ENCODE measurements at regions not wholly inside any gene's neighbourhood (a gene's known extent, or its start where the extent isn't known, plus 50 kb on each side); places are given as distances from the start of the nearest gene placed in this dataset.

GRCh38 chr6:115720900-115721299 lies 339.8 kb downstream of the FRK start (continued):
- no peak for TF ChIP-seq TP53 (CRISPR knock-in tag; IDR thresholded peaks at IDR 0.05)

GRCh38 chr6:115717472-115717871 lies 343.2 kb downstream of the FRK start:
- H3K4me1 Mint-ChIP-seq: peaks cover 2% of the 10 kb centered on the region; the same call in 1 of the 2 replicates
- TF ChIP-seq ARID4B (CRISPR knock-in tag; IDR thresholded peaks at IDR 0.05; ENCODE audit: borderline replicate concordance) (no peak), NFATC4 (CRISPR knock-in tag; IDR thresholded peaks at IDR 0.05) (no peak), ZNF232 (CRISPR knock-in tag; IDR thresholded peaks at IDR 0.05) (no peak), TEAD4 (CRISPR knock-in tag; IDR thresholded peaks at IDR 0.05) (no peak), HMGXB4 (CRISPR knock-in tag; IDR thresholded peaks at IDR 0.05) (no peak), USF1 (CRISPR knock-in tag; IDR thresholded peaks at IDR 0.05) (no peak), NFYB (CRISPR knock-in tag; conservative IDR thresholded peaks at IDR 0.05; ENCODE audit: low read depth) (no peak), PRRX2 (CRISPR knock-in tag; IDR thresholded peaks at IDR 0.05) (no peak), MAX (CRISPR knock-in tag; IDR thresholded peaks at IDR 0.05) (no peak), CBFB (CRISPR knock-in tag; IDR thresholded peaks at IDR 0.05; ENCODE audit: low read depth) (no peak), ZNF281 (CRISPR knock-in tag; IDR thresholded peaks at IDR 0.05) (no peak), ZNF317 (CRISPR knock-in tag; IDR thresholded peaks at IDR 0.05; ENCODE audit: borderline replicate concordance, low read depth) (no peak), ZMAT4 (CRISPR knock-in tag; IDR thresholded peaks at IDR 0.05) (no peak), FOXP1 (CRISPR knock-in tag; IDR thresholded peaks at IDR 0.05; ENCODE audit: borderline replicate concordance) (no peak)
- ATAC-seq (no peak), DNase-seq (ENCODE audit: low spot score) (no peak)
- no peaks in the 10 kb centered on the region for H3K9me3 Mint-ChIP-seq
- no peaks in the 10 kb centered on the region for H3K27me3 Mint-ChIP-seq (ENCODE audit: low read depth)
- POLR2A ChIA-PET: no interaction called here
- H3K27ac Mint-ChIP-seq: no peak overlapping the region
- H3K4me3 Mint-ChIP-seq: no peak overlapping the region
- no peaks in the 10 kb centered on the region for H3K36me3 Mint-ChIP-seq
- CTCF ChIA-PET: no interaction called here
